SIG-M5 treated with dmso at 0.1 percent for 504 hours (cell line): ENCODE measurements at regions not wholly inside any gene's neighbourhood (a gene's known extent, or its start where the extent isn't known, plus 50 kb on each side); places are given as distances from the start of the nearest gene placed in this dataset.

ENCODE experiments used
- DNase-seq: peaks from one replicate; lab custom pipeline; 2025; ENCODE audit not compliant: unreplicated experiment; lab: John Stamatoyannopoulos, UW

- DNase-seq = no peak
Observed at GRCh38 chr10:4501306-4501705, 324.7 kb upstream of the AKR1E2 start.

GRCh38 chr10:4498711-4499251 is 327.2 kb upstream of the AKR1E2 start:
- DNase-seq = no peak

- no peak for DNase-seq
Observed at GRCh38 chr10:4494551-4494950, 331.5 kb upstream of the AKR1E2 start.

GRCh38 chr10:4492202-4492601 is 333.8 kb upstream of the AKR1E2 start:
- DNase-seq = no peak

GRCh38 chr10:4488904-4489303 is 337.1 kb upstream of the AKR1E2 start:
- no peak for DNase-seq

- DNase-seq = no peak
Observed at GRCh38 chr10:4485636-4486035, 340.4 kb upstream of the AKR1E2 start.

GRCh38 chr10:4483811-4484210 is 342.2 kb upstream of the AKR1E2 start:
- no peak for DNase-seq

GRCh38 chr10:4482659-4483058 is 343.3 kb upstream of the AKR1E2 start:
- no peak for DNase-seq

- no peak for DNase-seq
Observed at GRCh38 chr10:4481192-4481591, 344.8 kb upstream of the AKR1E2 start.

- no peak for DNase-seq
Observed at GRCh38 chr10:4479342-4479741, 346.7 kb upstream of the AKR1E2 start.

GRCh38 chr10:4477664-4478063 is 348.3 kb upstream of the AKR1E2 start:
- no peak for DNase-seq

GRCh38 chr10:4475827-4476490 is 350.0 kb upstream of the AKR1E2 start:
- no peak for DNase-seq

- DNase-seq = no peak
Observed at GRCh38 chr10:4474829-4475228, 351.2 kb upstream of the AKR1E2 start.

- no peak for DNase-seq
Observed at GRCh38 chr10:4473977-4474376, 352.0 kb upstream of the AKR1E2 start.

- no peak for DNase-seq
Observed at GRCh38 chr10:4472190-4472904, 353.7 kb upstream of the AKR1E2 start.

GRCh38 chr10:4470231-4470835 is 355.7 kb upstream of the AKR1E2 start:
- DNase-seq = no peak

GRCh38 chr10:4467481-4467880 is 358.5 kb upstream of the AKR1E2 start:
- no peak for DNase-seq

GRCh38 chr10:4460267-4460666 is 365.7 kb upstream of the AKR1E2 start:
- no peak for DNase-seq

GRCh38 chr10:4459531-4459930 is 366.5 kb upstream of the AKR1E2 start:
- no peak for DNase-seq

GRCh38 chr10:4457597-4457996 is 368.4 kb upstream of the AKR1E2 start:
- no peak for DNase-seq

GRCh38 chr10:4456776-4457175 is 369.2 kb upstream of the AKR1E2 start:
- no peak for DNase-seq

- DNase-seq = no peak
Observed at GRCh38 chr10:4456279-4456678, 369.7 kb upstream of the AKR1E2 start.
